OCI-LY7 (cell line): ENCODE measurements at regions not wholly inside any gene's neighbourhood (a gene's known extent, or its start where the extent isn't known, plus 50 kb on each side); places are given as distances from the start of the nearest gene placed in this dataset.
"Not testable (repeated sequence)": the region's sequence is repeated elsewhere in the genome, so short reads cannot be mapped to it uniquely, and the experiment has no call there.

ENCODE experiments used
- BruUV-seq: library from RNA; stranded (reverse); fragments of 400-500 nt; replicated peaks from 2 replicates; lab custom pipeline; 2021; lab: Mats Ljungman, UMichigan
- CTCF ChIA-PET: fragments of 300-600 bp; sonication (Branson Sonifier 250); formaldehyde crosslinking; loops from one replicate; lab custom pipeline; 2022; ENCODE audit warnings: antibody characterized with exemption; ENCODE audit not compliant: unreplicated experiment; lab: Charles Lee
- POLR2A ChIA-PET: fragments of 300-600 bp; sonication (Branson Sonifier 250); formaldehyde crosslinking; loops from one replicate; lab custom pipeline; 2022; ENCODE audit warnings: antibody characterized with exemption; lab: Charles Lee
- DNase-seq: peaks from one replicate; pipeline ENCODE4 v3.0.0-alpha.2; 2015; ENCODE audit warnings: low spot score
- H2AFZ ChIP-seq: fragments of 200-600 bp; sonication (generic), shearing (Covaris generic); 2 replicates; pipeline ENCODE4 v1.6.1; 2014; ENCODE audit warnings: mild to moderate bottlenecking, antibody characterized with exemption, low read length, moderate library complexity
- H3K27ac ChIP-seq: fragments of 200-600 bp; sonication (generic); 2 replicates; pipeline ENCODE4 v1.5.1; 2014; ENCODE audit warnings: mixed run types, low read depth, mild to moderate bottlenecking, moderate library complexity, low read length, inconsistent platforms; ENCODE audit not compliant: poor library complexity, severe bottlenecking
- H3K36me3 ChIP-seq: fragments of 200-600 bp; sonication (generic); 2 replicates; pipeline ENCODE4 v1.6.1; 2014; ENCODE audit warnings: mild to moderate bottlenecking, antibody characterized with exemption, low read length, moderate library complexity, mixed read lengths; ENCODE audit not compliant: insufficient read depth
- H3K4me1 ChIP-seq: fragments of 200-600 bp; sonication (generic); 2 replicates; pipeline ENCODE4 v1.5.1; 2014; ENCODE audit warnings: mild to moderate bottlenecking, low read length; ENCODE audit not compliant: insufficient read depth, poor library complexity, severe bottlenecking
- H3K4me2 ChIP-seq: fragments of 200-600 bp; sonication (generic); 2 replicates; pipeline ENCODE4 v1.6.1; 2014; ENCODE audit warnings: mild to moderate bottlenecking, low read length
- H3K4me3 ChIP-seq: fragments of 200-600 bp; sonication (generic); 2 replicates; pipeline ENCODE4 v1.5.1; 2014; ENCODE audit warnings: mild to moderate bottlenecking, low read depth, low read length; ENCODE audit not compliant: poor library complexity, severe bottlenecking
- H3K79me2 ChIP-seq: fragments of 200-600 bp; sonication (generic); 2 replicates; pipeline ENCODE4 v1.6.1; 2016; ENCODE audit warnings: low read depth, mild to moderate bottlenecking, low read length, moderate library complexity, mixed read lengths; ENCODE audit not compliant: insufficient read depth
- H3K9me2 ChIP-seq: fragments of 200-600 bp; sonication (generic); 2 replicates; pipeline ENCODE4 v1.6.1; 2016; ENCODE audit warnings: mild to moderate bottlenecking, low read length, mixed read lengths; ENCODE audit not compliant: insufficient read depth
- H3K9me3 ChIP-seq: fragments of 200-600 bp; sonication (generic); 2 replicates; pipeline ENCODE4 v1.6.1; 2014; ENCODE audit warnings: mild to moderate bottlenecking, mixed run types, low read length, mixed read lengths
- H4K20me1 ChIP-seq: fragments of 200-600 bp; sonication (generic); 2 replicates; pipeline ENCODE4 v1.6.1; 2014; ENCODE audit warnings: mild to moderate bottlenecking, antibody characterized with exemption, low read length, moderate library complexity, mixed read lengths; ENCODE audit not compliant: insufficient read depth
- intact Hi-C: fragments of 100-400 bp; cut with micrococcal nuclease; formaldehyde crosslinking; loops from one replicate; pipeline ENCODE4 v1.10.0; 2022; ENCODE audit not compliant: unreplicated experiment

- H3K79me2 ChIP-seq, H4K20me1 ChIP-seq, intact Hi-C loops, POLR2A ChIA-PET, H3K9me2 ChIP-seq, BruUV-seq, H3K9me3 ChIP-seq, H3K36me3 ChIP-seq, CTCF ChIA-PET: not testable (repeated sequence)
- Histone ChIP-seq H3K4me3 (peak overlapping the region; percentile 39), H3K27ac (peak overlapping the region; percentile 90), H2AFZ (peak overlapping the region; percentile 83; the same call in 1 of the 2 replicates), H3K4me1 (peaks cover 22% of the 10 kb centered on the region), H3K4me2 (peak overlapping the region; percentile 70)
- peak; percentile 89 for DNase-seq
Measured at GRCh38 chr9:63346310-63347048, 1938.5 kb downstream of the FOXD4L5 start.

DNA sequence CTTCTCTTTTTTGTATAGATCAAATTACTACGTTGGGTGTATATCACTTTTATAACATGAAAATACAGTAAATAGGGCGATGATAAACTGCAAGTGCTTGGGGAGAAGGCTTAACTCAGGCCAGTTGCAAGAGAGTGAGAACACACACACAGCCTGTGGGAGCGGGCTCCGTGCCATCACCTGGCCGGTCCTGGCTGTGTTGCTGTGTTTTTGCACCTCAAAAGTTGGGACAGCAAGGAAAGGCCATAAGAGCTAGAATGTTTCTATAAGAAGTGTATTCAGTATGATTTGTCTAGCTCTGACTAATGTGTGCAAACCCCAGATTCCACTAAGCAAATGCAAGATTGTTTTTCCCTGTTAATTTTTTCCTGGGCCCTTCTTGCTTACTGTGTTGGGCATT, 1940.6 kb downstream of the FOXD4L5 start:
- POLR2A ChIA-PET, H3K4me3 ChIP-seq, H3K4me2 ChIP-seq, H3K9me2 ChIP-seq, H2AFZ ChIP-seq, DNase-seq, H4K20me1 ChIP-seq, H3K9me3 ChIP-seq, H3K79me2 ChIP-seq, CTCF ChIA-PET, H3K27ac ChIP-seq, intact Hi-C loops, H3K36me3 ChIP-seq, BruUV-seq: not testable (repeated sequence)
- peaks cover 22% of the 10 kb centered on the region for H3K4me1 ChIP-seq

- H3K27ac ChIP-seq, H4K20me1 ChIP-seq, POLR2A ChIA-PET, H3K4me2 ChIP-seq, H3K4me3 ChIP-seq, BruUV-seq, H3K9me3 ChIP-seq, H3K9me2 ChIP-seq, H3K36me3 ChIP-seq, H3K79me2 ChIP-seq, H2AFZ ChIP-seq, intact Hi-C loops, CTCF ChIA-PET: not testable (repeated sequence)
- H3K4me1 ChIP-seq: peaks cover 33% of the 10 kb centered on the region
- peak; percentile 3 for DNase-seq
Measured at GRCh38 chr9:63342528-63342927, 1942.5 kb downstream of the FOXD4L5 start.

DNA sequence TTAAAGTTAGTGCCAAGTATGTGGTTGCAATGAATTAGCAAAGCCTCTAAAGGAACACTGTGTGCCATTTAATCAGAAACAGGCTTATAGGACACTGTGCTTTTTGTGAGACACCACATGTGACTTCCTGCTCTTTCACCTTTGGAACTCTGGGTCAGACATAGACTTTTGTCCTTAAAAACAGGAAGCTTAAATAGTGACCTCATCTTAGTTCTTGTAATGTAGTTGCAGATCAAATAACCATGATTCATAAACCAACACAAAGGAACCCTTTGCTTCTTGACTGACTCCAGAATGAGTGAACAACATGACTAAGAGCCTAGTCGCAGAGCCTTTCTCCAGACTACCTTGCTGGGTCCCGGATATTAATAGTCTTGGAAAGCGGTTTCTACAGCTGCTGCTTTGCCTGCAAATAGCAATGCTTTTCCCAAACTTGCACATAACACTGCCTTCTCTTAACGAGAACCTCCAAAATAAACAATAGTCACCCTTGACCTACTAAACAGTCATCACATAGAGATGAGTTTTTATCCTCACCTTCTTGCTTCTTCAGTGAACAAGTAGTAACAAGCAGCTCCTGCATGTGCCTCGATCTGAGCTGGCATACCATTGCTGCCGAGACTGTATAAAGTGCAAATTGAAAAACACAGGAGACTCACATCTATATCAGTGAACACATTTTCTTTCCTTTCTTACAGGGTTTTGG, 1947.0 kb downstream of the FOXD4L5 start:
- intact Hi-C loops, BruUV-seq, H3K36me3 ChIP-seq, H3K9me2 ChIP-seq, DNase-seq, H3K79me2 ChIP-seq, H4K20me1 ChIP-seq, H3K9me3 ChIP-seq, POLR2A ChIA-PET, H3K4me3 ChIP-seq, CTCF ChIA-PET: not testable (repeated sequence)
- Histone ChIP-seq H3K4me1 (peaks cover 20% of the 10 kb centered on the region), H3K27ac (peak overlapping the region; percentile 9), H2AFZ (peak overlapping the region; percentile 58; the same call in 1 of the 2 replicates), H3K4me2 (0 out of 2 replicates have a peak overlapping the region, but pooled peaks have one; percentile 21)

DNA sequence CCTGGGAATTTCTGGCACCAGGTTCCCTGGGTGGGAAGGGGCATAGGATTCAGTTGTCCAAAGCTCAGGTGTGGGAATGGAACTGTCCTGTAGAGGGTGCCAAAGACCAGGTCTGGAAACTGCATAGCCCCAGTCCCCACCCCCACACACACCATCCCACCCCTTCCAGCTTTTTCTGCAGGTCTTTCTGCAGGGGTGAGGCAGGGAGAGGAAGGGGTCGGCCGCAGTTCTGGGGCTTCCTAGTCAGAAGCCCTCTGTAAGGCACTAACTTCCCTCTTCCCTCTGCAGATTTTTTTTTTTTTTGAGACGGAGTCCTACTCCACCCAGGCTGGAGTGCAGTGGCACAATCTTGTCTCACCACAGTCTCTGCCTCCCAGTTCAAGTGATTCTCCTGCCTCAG, 1949.7 kb downstream of the FOXD4L5 start:
- H3K36me3 ChIP-seq, H3K9me3 ChIP-seq, DNase-seq, H3K27ac ChIP-seq, H3K79me2 ChIP-seq, H2AFZ ChIP-seq, intact Hi-C loops, POLR2A ChIA-PET, H3K9me2 ChIP-seq, H3K4me3 ChIP-seq, CTCF ChIA-PET, H3K4me2 ChIP-seq, H4K20me1 ChIP-seq, BruUV-seq: not testable (repeated sequence)
- peaks cover 20% of the 10 kb centered on the region for H3K4me1 ChIP-seq

DNA sequence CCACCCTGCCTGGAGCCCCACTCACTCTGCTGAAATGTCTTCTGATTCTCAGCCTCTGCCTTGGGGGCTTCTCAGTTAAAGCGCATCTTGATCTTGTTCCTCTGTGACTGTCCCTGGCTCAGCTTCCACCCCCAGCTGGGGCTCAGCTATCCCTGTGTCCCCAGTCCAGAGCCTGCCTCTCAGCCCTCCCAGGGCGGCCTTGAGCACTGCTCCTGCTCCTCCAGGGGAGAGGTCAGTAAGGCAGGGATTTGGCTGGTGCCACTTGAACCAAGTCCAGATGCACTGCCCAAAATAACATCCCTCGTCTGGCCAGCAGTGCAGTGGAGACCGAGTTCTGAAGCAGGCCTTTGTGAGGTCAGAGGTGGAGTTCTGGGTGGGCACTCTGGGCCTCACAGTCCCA, 1950.8 kb downstream of the FOXD4L5 start:
- H3K4me3 ChIP-seq, H3K27ac ChIP-seq, H3K36me3 ChIP-seq, H3K4me2 ChIP-seq, H2AFZ ChIP-seq, BruUV-seq, intact Hi-C loops, DNase-seq, H3K9me2 ChIP-seq, H3K9me3 ChIP-seq, H3K79me2 ChIP-seq, POLR2A ChIA-PET, H4K20me1 ChIP-seq, CTCF ChIA-PET: not testable (repeated sequence)
- H3K4me1 ChIP-seq: peaks cover 18% of the 10 kb centered on the region
